H1 (cell line): ENCODE measurements at regions not wholly inside any gene's neighbourhood (a gene's known extent, or its start where the extent isn't known, plus 50 kb on each side); places are given as distances from the start of the nearest gene placed in this dataset.

Source experiments
- CTCF ChIA-PET: fragments of 300-600 bp; sonication (Branson Sonifier 250); formaldehyde crosslinking; loops from one replicate; lab custom pipeline; 2021; ENCODE audit not compliant: partially characterized antibody; lab: Charles Lee
- POLR2A ChIA-PET: fragments of 300-600 bp; sonication (Branson Sonifier 250); formaldehyde crosslinking; loops from one replicate; lab custom pipeline; 2021; ENCODE audit warnings: inconsistent platforms; ENCODE audit not compliant: partially characterized antibody; lab: Charles Lee
- DNase-seq, 2 experiments: peaks; one replicate each; pipeline versions ENCODE4 v3.0.0 to v3.0.0-alpha.2; 2010 to 2022; ENCODE audit warnings: low spot score in 2 of 2, low read depth in 1 of 2, mixed read lengths in 1 of 2
- FAIRE-seq: peaks from 2 replicates; lab custom pipeline; 2011; peaks lifted over from hg19 to GRCh38; lab: Jason Lieb, UNC
- H2AFZ ChIP-seq: 2 replicates; pipeline ENCODE4 v1.8.1; 2012; ENCODE audit warnings: low read length, inconsistent platforms
- H2AK5ac ChIP-seq: 2 replicates; pipeline ENCODE4 v1.6.1; 2013; ENCODE audit warnings: low read depth, low read length
- H2BK120ac ChIP-seq: replicated peaks from 2 replicates; pipeline ENCODE3; 2013; ENCODE audit warnings: low read depth, low read length, inconsistent platforms
- H2BK12ac ChIP-seq: 2 replicates; pipeline ENCODE4 v1.6.1; 2013; ENCODE audit warnings: low read depth, low read length
- H2BK15ac ChIP-seq: 2 replicates; pipeline ENCODE4 v1.6.1; 2013; ENCODE audit warnings: low read length
- H2BK20ac ChIP-seq: 2 replicates; pipeline ENCODE4 v1.6.1; 2013; ENCODE audit warnings: low read length
- H2BK5ac ChIP-seq: 2 replicates; pipeline ENCODE4 v1.6.1; 2013; ENCODE audit warnings: low read depth, low read length
- H3K14ac ChIP-seq: 2 replicates; pipeline ENCODE4 v1.6.1; 2013; ENCODE audit warnings: inconsistent platforms; ENCODE audit not compliant: insufficient read length
- H3K18ac ChIP-seq: 2 replicates; pipeline ENCODE4 v1.6.1; 2013; ENCODE audit warnings: low read length; ENCODE audit errors: extremely low read depth
- H3K23ac ChIP-seq: 2 replicates; pipeline ENCODE4 v1.6.1; 2013; ENCODE audit warnings: inconsistent platforms; ENCODE audit not compliant: insufficient read length
- H3K23me2 ChIP-seq: 2 replicates; pipeline ENCODE4 v1.6.1; 2013; ENCODE audit warnings: low read depth, low read length
- H3K27ac ChIP-seq: 2 replicates; pipeline ENCODE4 v1.6.1; 2011; ENCODE audit warnings: low read depth, low read length, inconsistent platforms
- H3K27me3 ChIP-seq, 4 experiments: replicated peaks in 1 of 4; 1 replicate in 1 of 4; 2 replicates in 3 of 4; pipeline versions ENCODE4 v1.6.1 to v1.8.1; 2011 to 2013; ENCODE audit warnings: low read length in 3 of 4, mild to moderate bottlenecking in 3 of 4, inconsistent platforms in 2 of 4, mixed read lengths in 2 of 4, moderate library complexity in 1 of 4; ENCODE audit not compliant: control insufficient read depth in 3 of 4, insufficient read depth in 3 of 4; ENCODE audit errors: extremely low read depth in 1 of 4
- H3K36me3 ChIP-seq, 4 experiments: 2 replicates each; pipeline versions ENCODE4 v1.6.1 to v1.8.1; 2011 to 2013; ENCODE audit warnings: mild to moderate bottlenecking in 4 of 4, low read length in 3 of 4, moderate library complexity in 2 of 4, control low read depth in 1 of 4, inconsistent platforms in 1 of 4; ENCODE audit not compliant: insufficient read depth in 4 of 4, control insufficient read depth in 2 of 4
- H3K4ac ChIP-seq: replicated peaks from 2 replicates; pipeline ENCODE3; 2013; ENCODE audit warnings: low read length, low read depth, mixed read lengths, inconsistent platforms; ENCODE audit not compliant: insufficient read length
- H3K4me1 ChIP-seq, 4 experiments: replicated peaks in 1 of 4; 1 replicate in 1 of 4; 2 replicates in 3 of 4; pipeline versions ENCODE4 v1.6.1 to v1.8.1; 2011 to 2013; ENCODE audit warnings: low read length in 3 of 4, inconsistent platforms in 2 of 4, mixed read lengths in 1 of 4; ENCODE audit not compliant: insufficient read depth in 4 of 4, control insufficient read depth in 3 of 4
- H3K4me2 ChIP-seq, 2 experiments: 2 replicates each; pipeline versions ENCODE4 v1.6.1 to v1.8.1; 2011 to 2013; ENCODE audit warnings: low read depth in 2 of 2, low read length in 2 of 2, control low read depth in 1 of 2, inconsistent platforms in 1 of 2, mild to moderate bottlenecking in 1 of 2; ENCODE audit not compliant: insufficient read depth in 1 of 2
- H3K4me3 ChIP-seq, 4 experiments: fragments of 200-600, 300-600 bp in 1 of 4; sonication (generic), shearing (Covaris generic), sonication (Bioruptor Twin) in 1 of 4; 2 replicates each; pipeline versions ENCODE4 v1.5.1 to v1.8.1; 2011 to 2016; ENCODE audit warnings: low read length in 4 of 4, low read depth in 3 of 4, control low read depth in 2 of 4, inconsistent platforms in 2 of 4, mild to moderate bottlenecking in 2 of 4, mixed read lengths in 1 of 4, moderate library complexity in 1 of 4; ENCODE audit not compliant: insufficient read depth in 2 of 4; ENCODE audit errors: extremely low read depth in 1 of 4
- H3K56ac ChIP-seq: replicated peaks from 2 replicates; pipeline ENCODE3; 2013; ENCODE audit warnings: low read depth, mild to moderate bottlenecking, mixed read lengths, low read length, inconsistent platforms; ENCODE audit not compliant: insufficient read length
- H3K79me1 ChIP-seq: 2 replicates; pipeline ENCODE4 v1.6.1; 2013; ENCODE audit warnings: low read depth, low read length, control low read depth
- H3K79me2 ChIP-seq, 2 experiments: 2 replicates each; pipeline versions ENCODE4 v1.6.1 to v1.8.1; 2012 to 2013; ENCODE audit warnings: low read length in 2 of 2, mild to moderate bottlenecking in 2 of 2, inconsistent platforms in 1 of 2; ENCODE audit not compliant: insufficient read depth in 2 of 2, control insufficient read depth in 1 of 2
- H3K9ac ChIP-seq, 4 experiments: replicated peaks in 1 of 4; 1 replicate in 1 of 4; 2 replicates in 3 of 4; pipeline versions ENCODE4 v1.6.1 to v1.8.1; 2011 to 2013; ENCODE audit warnings: low read depth in 3 of 4, low read length in 3 of 4, control low read depth in 2 of 4, mild to moderate bottlenecking in 2 of 4, moderate library complexity in 2 of 4, inconsistent platforms in 1 of 4; ENCODE audit errors: extremely low read depth in 1 of 4
- H3K9me3 ChIP-seq, 2 experiments: 2 replicates each; pipeline versions ENCODE4 v1.6.1 to v1.8.1; 2012 to 2013; ENCODE audit warnings: mild to moderate bottlenecking in 2 of 2, moderate library complexity in 2 of 2, control low read depth in 1 of 2, inconsistent platforms in 1 of 2, low read depth in 1 of 2, low read length in 1 of 2, mixed read lengths in 1 of 2; ENCODE audit not compliant: insufficient read depth in 2 of 2
- H4K20me1 ChIP-seq, 2 experiments: replicated peaks in 1 of 2; 2 replicates each; pipeline versions ENCODE3 to v1.8.1; 2011 to 2013; ENCODE audit warnings: inconsistent platforms in 2 of 2, low read length in 2 of 2, mild to moderate bottlenecking in 1 of 2; ENCODE audit not compliant: insufficient read depth in 2 of 2, control insufficient read depth in 1 of 2
- H4K5ac ChIP-seq: 2 replicates; pipeline ENCODE4 v1.6.1; 2013; ENCODE audit warnings: low read length, low read depth, mixed read lengths, inconsistent platforms; ENCODE audit not compliant: insufficient read length
- H4K8ac ChIP-seq: 2 replicates; pipeline ENCODE4 v1.8.0; 2013; ENCODE audit warnings: mild to moderate bottlenecking, moderate library complexity, low read length, inconsistent platforms; ENCODE audit not compliant: insufficient read depth; ENCODE audit errors: extremely low read depth
- H4K91ac ChIP-seq: replicated peaks from 2 replicates; pipeline ENCODE3; 2013; ENCODE audit warnings: low read length, mixed read lengths, inconsistent platforms; ENCODE audit not compliant: insufficient read length
- CEBPB ChIP-seq: IDR thresholded peaks from 2 replicates; pipeline ENCODE4 v1.6.1; 2012; ENCODE audit warnings: low read depth, low read length
- KDM4A ChIP-seq: IDR thresholded peaks from one replicate; pipeline ENCODE4 v1.7.1; 2012; ENCODE audit warnings: low read depth, mild to moderate bottlenecking, moderate library complexity, low read length, inconsistent platforms; ENCODE audit not compliant: severe bottlenecking
- RBBP5 ChIP-seq: IDR thresholded peaks from 2 replicates; pipeline ENCODE4 v1.7.1; 2012; ENCODE audit warnings: low read depth, mild to moderate bottlenecking, inconsistent platforms, low read length, moderate library complexity, borderline replicate concordance
- RFX5 ChIP-seq: IDR thresholded peaks from 2 replicates; pipeline ENCODE4 v1.6.1; 2011; ENCODE audit warnings: low read depth, low read length, improper control_type of control experiment, borderline replicate concordance
- ZNF274 ChIP-seq: IDR thresholded peaks from 2 replicates; pipeline ENCODE4 v1.7.0; 2012; ENCODE audit warnings: low read length, borderline replicate concordance; ENCODE audit errors: extremely low read depth
- WGBS, 2 experiments: shearing (Covaris generic) in 1 of 2; methylation state at CpG; one replicate each; pipeline versions ENCODE4 v1.1.6 to v1.1.7; 2013 to 2015; ENCODE audit warnings: low lambda C conversion rate in 2 of 2, mixed read lengths in 2 of 2, inconsistent platforms in 1 of 2, low coverage in 1 of 2, missing lambda C conversion rate in 1 of 2; ENCODE audit not compliant: insufficient replicate concordance in 2 of 2, insufficient coverage in 1 of 2, insufficient read length in 1 of 2; ENCODE audit errors: extremely low coverage in 1 of 2, missing lambda C conversion rate in 1 of 2; 5-methylcytosine and 5-hydroxymethylcytosine counted together
- TF ChIP-seq, protein P1 (sequence below): IDR thresholded peaks from 2 replicates; pipeline ENCODE4 v1.6.1; 2011; ENCODE audit warnings: low read depth, mild to moderate bottlenecking, low read length; ENCODE audit not compliant: insufficient read depth

DNA sequence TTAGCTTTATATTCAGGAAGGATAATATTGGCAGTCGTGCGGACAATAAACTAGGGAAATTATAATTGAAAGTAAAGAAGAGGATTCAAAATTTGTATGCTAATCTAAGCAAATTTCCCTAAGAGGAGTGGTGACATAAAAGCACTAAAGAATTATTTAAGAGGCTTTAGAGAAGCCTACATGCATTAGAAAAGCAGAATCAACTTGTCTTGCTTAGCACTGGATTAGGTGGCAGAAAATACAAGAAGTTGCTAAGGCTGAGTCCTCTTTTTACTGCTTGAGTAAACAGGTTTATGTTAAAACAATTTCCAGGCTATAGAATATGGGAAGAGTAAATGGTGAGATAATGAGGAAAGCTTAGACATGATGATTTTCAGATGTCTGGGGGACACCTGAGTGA lies 991.5 kb downstream of the PCDH18 start:
- no peak overlapping the region for H4K91ac ChIP-seq
- no peak overlapping the region for H3K23ac ChIP-seq
- H3K79me2 ChIP-seq: no peaks in the 10 kb centered on the region
- H4K5ac ChIP-seq: no peak overlapping the region
- POLR2A ChIA-PET: no interaction called here
- H3K27ac ChIP-seq: no peak overlapping the region
- no peaks in the 10 kb centered on the region for H3K9me3 ChIP-seq
- no peak overlapping the region for H3K9ac ChIP-seq
- H2AFZ ChIP-seq: no peak overlapping the region
- no peak overlapping the region for H3K56ac ChIP-seq
- no peak overlapping the region for H2BK12ac ChIP-seq
- no peak for TF ChIP-seq CEBPB
- TF ChIP-seq RBBP5: no peak
- TF ChIP-seq KDM4A: no peak
- TF ChIP-seq RFX5: no peak
- no peak for TF ChIP-seq ZNF274
- TF ChIP-seq, protein P1, sequence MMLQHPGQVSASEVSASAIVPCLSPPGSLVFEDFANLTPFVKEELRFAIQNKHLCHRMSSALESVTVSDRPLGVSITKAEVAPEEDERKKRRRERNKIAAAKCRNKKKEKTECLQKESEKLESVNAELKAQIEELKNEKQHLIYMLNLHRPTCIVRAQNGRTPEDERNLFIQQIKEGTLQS: no peak
- no peak overlapping the region for H4K8ac ChIP-seq
- 97% methylated on average over 2 of the region's 2 CpGs; no CpG with 5 or more reads in 1 of the 2 experiments for WGBS, 2 experiments
- H2AK5ac ChIP-seq: no peak overlapping the region
- H2BK5ac ChIP-seq: no peak overlapping the region
- peaks cover 0 to 3% (median 0%) of the 10 kb centered on the region in 4 experiments; a peak in 2 of 7 replicates for H3K27me3 ChIP-seq
- H3K4me2 ChIP-seq: no peak overlapping the region
- H2BK20ac ChIP-seq: no peak overlapping the region
- H3K4me3 ChIP-seq: no peak overlapping the region
- H3K18ac ChIP-seq: no peak overlapping the region
- no peaks in the 10 kb centered on the region for H3K23me2 ChIP-seq
- no peaks in the 10 kb centered on the region for H3K36me3 ChIP-seq
- no peak overlapping the region for H3K14ac ChIP-seq
- CTCF ChIA-PET: no interaction called here
- H2BK15ac ChIP-seq: no peak overlapping the region
- H3K4ac ChIP-seq: no peak overlapping the region
- FAIRE-seq (no peak), DNase-seq (no peak)
- peaks cover 0 to 6% (median 0%) of the 10 kb centered on the region in 4 experiments; a peak in 3 of 7 replicates for H3K4me1 ChIP-seq
- no peak overlapping the region for H2BK120ac ChIP-seq
- H3K79me1 ChIP-seq: no peaks in the 10 kb centered on the region
- no peaks in the 10 kb centered on the region for H4K20me1 ChIP-seq
